ENCODE measurements at regions not wholly inside any gene's neighbourhood (a gene's known extent, or its start where the extent isn't known, plus 50 kb on each side); places are given as distances from the start of the nearest gene placed in this dataset.

DNA sequence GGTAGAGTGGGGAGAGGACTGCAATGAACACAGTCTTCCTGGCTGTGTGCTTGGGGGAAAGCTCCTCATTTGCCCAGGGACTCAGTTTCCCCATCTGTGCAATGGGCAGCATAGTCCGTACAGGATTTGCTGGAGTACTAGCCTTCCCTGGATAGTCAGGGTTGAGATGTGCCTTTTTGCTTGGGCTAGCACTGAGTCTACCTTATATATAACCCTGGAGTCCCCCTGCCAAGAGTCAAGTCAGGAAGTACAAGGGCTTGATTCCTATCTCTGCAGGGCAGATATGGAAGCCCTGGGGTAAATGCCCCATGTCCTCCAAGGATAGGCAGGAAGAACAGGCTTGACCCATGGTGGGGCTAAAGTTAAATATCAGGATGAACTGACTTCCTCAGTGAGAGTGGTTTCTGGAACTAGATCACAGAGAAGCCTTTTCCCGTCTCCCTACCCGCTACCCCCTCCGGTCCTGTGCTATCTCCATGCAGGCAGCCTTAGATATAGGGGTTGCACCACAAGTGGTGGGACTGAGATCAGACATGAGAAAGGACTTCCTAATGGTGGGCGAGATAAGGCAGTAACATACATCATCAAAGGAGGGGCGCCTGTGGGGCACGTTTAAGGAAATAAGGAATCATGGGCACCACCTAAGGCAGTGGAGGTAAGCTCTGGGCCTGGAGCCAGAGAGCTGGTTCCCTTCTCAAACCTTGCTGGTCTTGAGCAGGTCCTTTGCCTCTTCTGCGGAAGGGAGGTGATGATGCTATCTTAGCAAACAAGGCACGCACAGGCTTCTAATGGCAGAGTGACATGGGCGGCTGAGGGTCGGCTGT lies 157.9 kb downstream of the MRPL14 start (continued):
- TF ChIP-seq, protein P1, sequence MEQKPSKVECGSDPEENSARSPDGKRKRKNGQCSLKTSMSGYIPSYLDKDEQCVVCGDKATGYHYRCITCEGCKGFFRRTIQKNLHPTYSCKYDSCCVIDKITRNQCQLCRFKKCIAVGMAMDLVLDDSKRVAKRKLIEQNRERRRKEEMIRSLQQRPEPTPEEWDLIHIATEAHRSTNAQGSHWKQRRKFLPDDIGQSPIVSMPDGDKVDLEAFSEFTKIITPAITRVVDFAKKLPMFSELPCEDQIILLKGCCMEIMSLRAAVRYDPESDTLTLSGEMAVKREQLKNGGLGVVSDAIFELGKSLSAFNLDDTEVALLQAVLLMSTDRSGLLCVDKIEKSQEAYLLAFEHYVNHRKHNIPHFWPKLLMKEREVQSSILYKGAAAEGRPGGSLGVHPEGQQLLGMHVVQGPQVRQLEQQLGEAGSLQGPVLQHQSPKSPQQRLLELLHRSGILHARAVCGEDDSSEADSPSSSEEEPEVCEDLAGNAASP (IDR thresholded peaks at IDR 0.05) = no peak
- peak; percentile 48 for TF ChIP-seq HMGN3 (IDR thresholded peaks at IDR 0.05; ENCODE audit: borderline replicate concordance, extremely low read depth, insufficient read length, low read depth, low read length)
- TF ChIP-seq MXI1 (IDR thresholded peaks at IDR 0.05; ENCODE audit: low read depth, low read length) = no peak
- no peak for TF ChIP-seq NELFE (IDR thresholded peaks at IDR 0.05; ENCODE audit: insufficient read depth, insufficient read length)
- TF ChIP-seq MECOM (CRISPR knock-in tag; IDR thresholded peaks at IDR 0.05) = peak; percentile 72
- TF ChIP-seq ZNF239 (CRISPR knock-in tag; IDR thresholded peaks at IDR 0.05) = peak; percentile 85
- TF ChIP-seq, protein P2, sequence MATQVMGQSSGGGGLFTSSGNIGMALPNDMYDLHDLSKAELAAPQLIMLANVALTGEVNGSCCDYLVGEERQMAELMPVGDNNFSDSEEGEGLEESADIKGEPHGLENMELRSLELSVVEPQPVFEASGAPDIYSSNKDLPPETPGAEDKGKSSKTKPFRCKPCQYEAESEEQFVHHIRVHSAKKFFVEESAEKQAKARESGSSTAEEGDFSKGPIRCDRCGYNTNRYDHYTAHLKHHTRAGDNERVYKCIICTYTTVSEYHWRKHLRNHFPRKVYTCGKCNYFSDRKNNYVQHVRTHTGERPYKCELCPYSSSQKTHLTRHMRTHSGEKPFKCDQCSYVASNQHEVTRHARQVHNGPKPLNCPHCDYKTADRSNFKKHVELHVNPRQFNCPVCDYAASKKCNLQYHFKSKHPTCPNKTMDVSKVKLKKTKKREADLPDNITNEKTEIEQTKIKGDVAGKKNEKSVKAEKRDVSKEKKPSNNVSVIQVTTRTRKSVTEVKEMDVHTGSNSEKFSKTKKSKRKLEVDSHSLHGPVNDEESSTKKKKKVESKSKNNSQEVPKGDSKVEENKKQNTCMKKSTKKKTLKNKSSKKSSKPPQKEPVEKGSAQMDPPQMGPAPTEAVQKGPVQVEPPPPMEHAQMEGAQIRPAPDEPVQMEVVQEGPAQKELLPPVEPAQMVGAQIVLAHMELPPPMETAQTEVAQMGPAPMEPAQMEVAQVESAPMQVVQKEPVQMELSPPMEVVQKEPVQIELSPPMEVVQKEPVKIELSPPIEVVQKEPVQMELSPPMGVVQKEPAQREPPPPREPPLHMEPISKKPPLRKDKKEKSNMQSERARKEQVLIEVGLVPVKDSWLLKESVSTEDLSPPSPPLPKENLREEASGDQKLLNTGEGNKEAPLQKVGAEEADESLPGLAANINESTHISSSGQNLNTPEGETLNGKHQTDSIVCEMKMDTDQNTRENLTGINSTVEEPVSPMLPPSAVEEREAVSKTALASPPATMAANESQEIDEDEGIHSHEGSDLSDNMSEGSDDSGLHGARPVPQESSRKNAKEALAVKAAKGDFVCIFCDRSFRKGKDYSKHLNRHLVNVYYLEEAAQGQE (IDR thresholded peaks at IDR 0.05; ENCODE audit: borderline replicate concordance) = no peak
- TF ChIP-seq, protein P2 (CRISPR knock-in tag; IDR thresholded peaks at IDR 0.05; ENCODE audit: low read depth) = no peak
- TF ChIP-seq, protein P3, sequence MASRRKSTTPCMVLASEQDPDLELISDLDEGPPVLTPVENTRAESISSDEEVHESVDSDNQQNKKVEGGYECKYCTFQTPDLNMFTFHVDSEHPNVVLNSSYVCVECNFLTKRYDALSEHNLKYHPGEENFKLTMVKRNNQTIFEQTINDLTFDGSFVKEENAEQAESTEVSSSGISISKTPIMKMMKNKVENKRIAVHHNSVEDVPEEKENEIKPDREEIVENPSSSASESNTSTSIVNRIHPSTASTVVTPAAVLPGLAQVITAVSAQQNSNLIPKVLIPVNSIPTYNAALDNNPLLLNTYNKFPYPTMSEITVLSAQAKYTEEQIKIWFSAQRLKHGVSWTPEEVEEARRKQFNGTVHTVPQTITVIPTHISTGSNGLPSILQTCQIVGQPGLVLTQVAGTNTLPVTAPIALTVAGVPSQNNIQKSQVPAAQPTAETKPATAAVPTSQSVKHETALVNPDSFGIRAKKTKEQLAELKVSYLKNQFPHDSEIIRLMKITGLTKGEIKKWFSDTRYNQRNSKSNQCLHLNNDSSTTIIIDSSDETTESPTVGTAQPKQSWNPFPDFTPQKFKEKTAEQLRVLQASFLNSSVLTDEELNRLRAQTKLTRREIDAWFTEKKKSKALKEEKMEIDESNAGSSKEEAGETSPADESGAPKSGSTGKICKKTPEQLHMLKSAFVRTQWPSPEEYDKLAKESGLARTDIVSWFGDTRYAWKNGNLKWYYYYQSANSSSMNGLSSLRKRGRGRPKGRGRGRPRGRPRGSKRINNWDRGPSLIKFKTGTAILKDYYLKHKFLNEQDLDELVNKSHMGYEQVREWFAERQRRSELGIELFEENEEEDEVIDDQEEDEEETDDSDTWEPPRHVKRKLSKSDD (conservative IDR thresholded peaks at IDR 0.05; ENCODE audit: low read length) = no peak
- TF ChIP-seq, protein P4, sequence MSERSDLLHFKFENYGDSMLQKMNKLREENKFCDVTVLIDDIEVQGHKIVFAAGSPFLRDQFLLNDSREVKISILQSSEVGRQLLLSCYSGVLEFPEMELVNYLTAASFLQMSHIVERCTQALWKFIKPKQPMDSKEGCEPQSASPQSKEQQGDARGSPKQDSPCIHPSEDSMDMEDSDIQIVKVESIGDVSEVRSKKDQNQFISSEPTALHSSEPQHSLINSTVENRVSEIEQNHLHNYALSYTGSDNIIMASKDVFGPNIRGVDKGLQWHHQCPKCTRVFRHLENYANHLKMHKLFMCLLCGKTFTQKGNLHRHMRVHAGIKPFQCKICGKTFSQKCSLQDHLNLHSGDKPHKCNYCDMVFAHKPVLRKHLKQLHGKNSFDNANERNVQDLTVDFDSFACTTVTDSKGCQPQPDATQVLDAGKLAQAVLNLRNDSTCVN (CRISPR knock-in tag; IDR thresholded peaks at IDR 0.05) = no peak
- TF ChIP-seq MAFK (IDR thresholded peaks at IDR 0.05; ENCODE audit: low read length) = no peak
- no peak for TF ChIP-seq XRCC3 (IDR thresholded peaks at IDR 0.05)
- TF ChIP-seq, protein P5, sequence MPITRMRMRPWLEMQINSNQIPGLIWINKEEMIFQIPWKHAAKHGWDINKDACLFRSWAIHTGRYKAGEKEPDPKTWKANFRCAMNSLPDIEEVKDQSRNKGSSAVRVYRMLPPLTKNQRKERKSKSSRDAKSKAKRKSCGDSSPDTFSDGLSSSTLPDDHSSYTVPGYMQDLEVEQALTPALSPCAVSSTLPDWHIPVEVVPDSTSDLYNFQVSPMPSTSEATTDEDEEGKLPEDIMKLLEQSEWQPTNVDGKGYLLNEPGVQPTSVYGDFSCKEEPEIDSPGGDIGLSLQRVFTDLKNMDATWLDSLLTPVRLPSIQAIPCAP (CRISPR knock-in tag; IDR thresholded peaks at IDR 0.05; ENCODE audit: borderline replicate concordance) = no peak

Data from K562 (cell line).